ENCODE measurements at regions not wholly inside any gene's neighbourhood (a gene's known extent, or its start where the extent isn't known, plus 50 kb on each side); places are given as distances from the start of the nearest gene placed in this dataset.

DNA sequence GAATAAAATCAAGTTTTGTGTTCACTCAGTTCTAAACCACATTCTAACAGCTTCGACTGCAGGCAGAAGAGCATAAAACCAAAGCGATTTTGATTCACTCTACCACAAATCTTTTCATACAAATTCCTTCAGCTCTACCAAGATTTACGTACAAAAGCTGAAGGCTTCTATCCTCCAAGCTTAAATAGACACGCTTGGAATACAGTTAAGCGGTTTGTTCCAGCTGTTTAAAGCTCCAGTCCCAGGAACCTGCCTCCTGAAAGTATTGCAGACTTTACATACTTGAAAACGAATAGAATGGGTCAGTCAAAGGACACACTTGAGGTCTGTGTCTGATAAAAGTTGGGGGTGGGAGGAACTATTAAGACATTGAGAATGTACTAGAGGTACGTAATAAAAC lies 102.9 kb downstream of the MPP7 start:
- WGBS (ENCODE audit: insufficient coverage, low coverage, missing lambda C conversion rate): 0% methylated on average over 7 of the region's 7 CpGs
- Histone ChIP-seq H4K20me1 (replicated peaks; ENCODE audit: control insufficient read depth, insufficient read depth, low read length) (no peaks in the 10 kb centered on the region), H3K4me1 (replicated peaks in 1 of 2; ENCODE audit: control insufficient read depth in 2 of 2, insufficient read depth in 2 of 2, low read length in 2 of 2) (no peaks in the 10 kb centered on the region), H2AFZ (ENCODE audit: low read depth, low read length) (no peak overlapping the region), H3K27ac (ENCODE audit: extremely low read depth, low read depth, low read length) (no peak overlapping the region), H3K9ac (ENCODE audit: insufficient read depth in 1 of 2, low read depth in 2 of 2, low read length in 2 of 2) (no peak overlapping the region), H3K4me3 (no peak overlapping the region), H3K4me2 (ENCODE audit: insufficient read depth, low read length) (no peak overlapping the region), H3K27me3 (ENCODE audit: control insufficient read depth in 2 of 2, insufficient read depth in 2 of 2, low read length in 2 of 2) (peaks cover 0 to 4% of the 10 kb centered on the region in 2 experiments; a peak in 2 of 5 replicates), H3K79me2 (ENCODE audit: control insufficient read depth, insufficient read depth, low read length) (no peaks in the 10 kb centered on the region), H3K9me1 (ENCODE audit: control insufficient read depth, insufficient read depth, low read length) (no peaks in the 10 kb centered on the region), H3K36me3 (ENCODE audit: control insufficient read depth, insufficient read depth, low read length) (no peaks in the 10 kb centered on the region), H3K9me3 (replicated peaks; ENCODE audit: control insufficient read depth, insufficient read depth, low read depth, low read length) (no peaks in the 10 kb centered on the region)
- in situ Hi-C loops (cut with MboI) (loop anchor here (25.0 kb wide), 1 partner anchor 638 kb away; no protein-coding TSS in a partner anchor), intact Hi-C loops (cut with micrococcal nuclease) (no loop called here)
- FAIRE-seq (no peak), DNase-seq (ENCODE audit: extremely low read depth in 1 of 4, low spot score in 3 of 4) (no peak), ATAC-seq (no peak)
- BruUV-seq (replicated peaks): no TSS peak
- ChIA-PET POLR2A (no interaction called here), CTCF (ENCODE audit: low intra/inter-chr PET ratio) (no interaction called here)
- no peak for TF ChIP-seq SMC3 (conservative IDR thresholded peaks at IDR 0.05; ENCODE audit: insufficient read depth, low read depth, low read length)
- no peak for TF ChIP-seq SRSF7 (optimal IDR thresholded peaks at IDR 0.05; ENCODE audit: low read depth, low read length)
- no peak for TF ChIP-seq ZNF57 (CRISPR knock-in tag; IDR thresholded peaks at IDR 0.05)
- TF ChIP-seq CSDE1 (IDR thresholded peaks at IDR 0.05): no peak
- TF ChIP-seq, protein P1, sequence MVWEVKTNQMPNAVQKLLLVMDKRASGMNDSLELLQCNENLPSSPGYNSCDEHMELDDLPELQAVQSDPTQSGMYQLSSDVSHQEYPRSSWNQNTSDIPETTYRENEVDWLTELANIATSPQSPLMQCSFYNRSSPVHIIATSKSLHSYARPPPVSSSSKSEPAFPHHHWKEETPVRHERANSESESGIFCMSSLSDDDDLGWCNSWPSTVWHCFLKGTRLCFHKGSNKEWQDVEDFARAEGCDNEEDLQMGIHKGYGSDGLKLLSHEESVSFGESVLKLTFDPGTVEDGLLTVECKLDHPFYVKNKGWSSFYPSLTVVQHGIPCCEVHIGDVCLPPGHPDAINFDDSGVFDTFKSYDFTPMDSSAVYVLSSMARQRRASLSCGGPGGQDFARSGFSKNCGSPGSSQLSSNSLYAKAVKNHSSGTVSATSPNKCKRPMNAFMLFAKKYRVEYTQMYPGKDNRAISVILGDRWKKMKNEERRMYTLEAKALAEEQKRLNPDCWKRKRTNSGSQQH (CRISPR knock-in tag; IDR thresholded peaks at IDR 0.05): no peak
- no peak for TF ChIP-seq CREB3L1 (IDR thresholded peaks at IDR 0.05; ENCODE audit: borderline replicate concordance, low read depth)
- TF ChIP-seq PCBP1 (IDR thresholded peaks at IDR 0.05; ENCODE audit: low read depth, low read length, poor library complexity, severe bottlenecking): no peak
- no peak for TF ChIP-seq MED1 (CRISPR knock-in tag; IDR thresholded peaks at IDR 0.05; ENCODE audit: borderline replicate concordance)
- no peak for TF ChIP-seq PATZ1 (CRISPR knock-in tag; IDR thresholded peaks at IDR 0.05; ENCODE audit: borderline replicate concordance)
- TF ChIP-seq DDX20 (tag; IDR thresholded peaks at IDR 0.05; ENCODE audit: low read depth): no peak
- TF ChIP-seq RBM15 (IDR thresholded peaks at IDR 0.05; ENCODE audit: insufficient read depth, low read length): no peak
- TF ChIP-seq CXXC5 (CRISPR knock-in tag; IDR thresholded peaks at IDR 0.05): no peak
- no peak for TF ChIP-seq SMARCA5 (IDR thresholded peaks at IDR 0.05)
- no peak for TF ChIP-seq NFE2L1 (tag; IDR thresholded peaks at IDR 0.05; ENCODE audit: borderline replicate concordance, low read depth)
